Coronary artery (tissue), 2 donors: ENCODE measurements at regions not wholly inside any gene's neighbourhood (a gene's known extent, or its start where the extent isn't known, plus 50 kb on each side); places are given as distances from the start of the nearest gene placed in this dataset.

Source experiments
- DNase-seq: peaks from one replicate; pipeline ENCODE4 v3.0.0-alpha.2; 2017; ENCODE audit warnings: low spot score
- H3K27ac ChIP-seq, 2 donors: fragments of 200-600 bp; sonication (generic); one replicate each; pipeline ENCODE4 v1.5.1; 2016 to 2019
- H3K4me3 ChIP-seq: fragments of 200-600 bp; sonication (generic); 2 replicates; pipeline ENCODE4 v1.5.1; 2016; ENCODE audit warnings: mild to moderate bottlenecking, moderate library complexity
- CTCF ChIP-seq: fragments of 200-600 bp; sonication (generic); IDR thresholded peaks from one replicate; pipeline ENCODE4 v1.5.1; 2019; ENCODE audit warnings: antibody characterized with exemption

- no peak overlapping the region for H3K4me3 ChIP-seq
- TF ChIP-seq CTCF: no peak
- no peak overlapping the region for H3K27ac ChIP-seq
- no peak for DNase-seq
These were observed 1208.1 kb downstream of the LRFN5 start for GRCh38 chr14:42814817-42815216.

GRCh38 chr14:42806909-42807315, 1200.2 kb downstream of the LRFN5 start:
- Histone ChIP-seq H3K27ac (no peak overlapping the region), H3K4me3 (no peak overlapping the region)
- no peak for DNase-seq
- no peak for TF ChIP-seq CTCF

- TF ChIP-seq CTCF: no peak
- Histone ChIP-seq H3K27ac (no peak overlapping the region), H3K4me3 (no peak overlapping the region)
- DNase-seq: no peak
These were observed 1197.5 kb downstream of the LRFN5 start for GRCh38 chr14:42804141-42804540.

GRCh38 chr14:42802346-42802745, 1195.7 kb downstream of the LRFN5 start:
- DNase-seq: no peak
- no peak for TF ChIP-seq CTCF
- H3K27ac ChIP-seq: no peak overlapping the region
- no peak overlapping the region for H3K4me3 ChIP-seq

GRCh38 chr14:42792166-42792565, 1185.5 kb downstream of the LRFN5 start:
- H3K27ac ChIP-seq: no peak overlapping the region
- no peak for DNase-seq
- no peak for TF ChIP-seq CTCF
- H3K4me3 ChIP-seq: no peak overlapping the region

GRCh38 chr14:42782754-42783153, 1176.1 kb downstream of the LRFN5 start:
- DNase-seq: no peak
- TF ChIP-seq CTCF: no peak
- no peak overlapping the region for H3K4me3 ChIP-seq
- no peak overlapping the region for H3K27ac ChIP-seq

GRCh38 chr14:42778984-42779383, 1172.3 kb downstream of the LRFN5 start:
- no peak overlapping the region for H3K27ac ChIP-seq
- TF ChIP-seq CTCF: no peak
- DNase-seq: no peak
- no peak overlapping the region for H3K4me3 ChIP-seq
